GM12873 (cell line): ENCODE measurements at regions not wholly inside any gene's neighbourhood (a gene's known extent, or its start where the extent isn't known, plus 50 kb on each side); places are given as distances from the start of the nearest gene placed in this dataset.

Source experiments
- CTCF ChIP-seq: IDR thresholded peaks from 2 replicates; pipeline ENCODE4 v1.5.1; 2012; ENCODE audit warnings: low read depth, mild to moderate bottlenecking, moderate library complexity, low read length, control low read depth; ENCODE audit not compliant: insufficient read depth; ENCODE audit errors: missing control alignments

GRCh38 chr5:124623265-124623664, 123.2 kb downstream of the ZNF608 start:
- no peak for TF ChIP-seq CTCF

GRCh38 chr5:124622851-124623250, 123.6 kb downstream of the ZNF608 start:
- no peak for TF ChIP-seq CTCF

GRCh38 chr5:124621279-124621678, 125.2 kb downstream of the ZNF608 start:
- TF ChIP-seq CTCF = no peak

- no peak for TF ChIP-seq CTCF
Observed at GRCh38 chr5:124620743-124621142, 125.7 kb downstream of the ZNF608 start.

GRCh38 chr5:124619121-124619520, 127.3 kb downstream of the ZNF608 start:
- no peak for TF ChIP-seq CTCF

- TF ChIP-seq CTCF = no peak
Observed at GRCh38 chr5:124617787-124618186, 128.7 kb downstream of the ZNF608 start.

- no peak for TF ChIP-seq CTCF
Observed at GRCh38 chr5:124614836-124615385, 131.5 kb downstream of the ZNF608 start.

- no peak for TF ChIP-seq CTCF
Observed at GRCh38 chr5:124614105-124614504, 132.3 kb downstream of the ZNF608 start.
